ENCODE measurements at regions not wholly inside any gene's neighbourhood (a gene's known extent, or its start where the extent isn't known, plus 50 kb on each side); places are given as distances from the start of the nearest gene placed in this dataset.

- TF ChIP-seq CTCF (IDR thresholded peaks at IDR 0.05; ENCODE audit: poor library complexity) (no peak), EZH2 (IDR thresholded peaks at IDR 0.05; ENCODE audit: borderline replicate concordance) (no peak)
Observed at GRCh38 chr2:212928681-212929080, 222.7 kb downstream of the IKZF2 start.
